GM12891 (cell line): ENCODE measurements at regions not wholly inside any gene's neighbourhood (a gene's known extent, or its start where the extent isn't known, plus 50 kb on each side); places are given as distances from the start of the nearest gene placed in this dataset.

Experiments used
- PAX5 ChIP-seq: IDR thresholded peaks from 2 replicates; pipeline ENCODE4 v1.6.1; 2011; ENCODE audit warnings: low read length, moderate library complexity, mild to moderate bottlenecking; ENCODE audit not compliant: insufficient read depth, severe bottlenecking
- POLR2A ChIP-seq: IDR thresholded peaks from 2 replicates; pipeline ENCODE4 v1.6.1; 2011; ENCODE audit warnings: low read depth, low read length, control low read depth
- POLR2AphosphoS5 ChIP-seq: IDR thresholded peaks from 2 replicates; pipeline ENCODE4 v1.6.1; 2011; ENCODE audit warnings: low read depth, low read length, control low read depth
- POU2F2 ChIP-seq: IDR thresholded peaks from 2 replicates; pipeline ENCODE4 v1.6.1; 2011; ENCODE audit warnings: low read depth, mild to moderate bottlenecking, control low read depth, low read length, moderate library complexity
- SPI1 ChIP-seq: IDR thresholded peaks from 2 replicates; pipeline ENCODE4 v1.6.1; 2011; ENCODE audit warnings: low read depth, low read length, control low read depth
- TAF1 ChIP-seq: IDR thresholded peaks from 2 replicates; pipeline ENCODE4 v1.6.1; 2011; ENCODE audit warnings: low read depth, low read length, control low read depth

DNA sequence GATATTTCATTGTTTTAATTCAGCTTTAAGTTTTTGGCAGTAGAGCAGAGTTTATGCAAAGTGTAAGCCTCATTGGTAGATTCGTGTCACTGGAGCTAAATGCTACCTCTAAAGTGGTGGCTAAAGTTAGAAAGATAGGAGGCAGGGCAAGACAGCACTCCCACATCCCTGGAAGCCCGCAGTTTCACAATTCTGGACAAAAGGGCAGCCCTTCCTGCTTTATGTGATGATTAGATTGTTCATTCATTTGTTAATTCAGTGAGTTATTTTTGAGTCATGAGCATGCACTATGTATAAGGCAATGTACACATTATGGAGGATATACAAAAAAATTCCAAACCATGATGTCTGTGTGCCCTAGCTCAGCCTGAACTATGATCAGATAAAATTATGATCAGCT, 52.1 kb upstream of the EIF3M start:
- no peak for TF ChIP-seq POLR2A
- no peak for TF ChIP-seq POLR2AphosphoS5
- TF ChIP-seq SPI1, result no peak
- no peak for TF ChIP-seq POU2F2
- TF ChIP-seq TAF1, result no peak
- TF ChIP-seq PAX5, result no peak
